ENCODE measurements at regions not wholly inside any gene's neighbourhood (a gene's known extent, or its start where the extent isn't known, plus 50 kb on each side); places are given as distances from the start of the nearest gene placed in this dataset.
"Not testable (repeated sequence)": the region's sequence is repeated elsewhere in the genome, so short reads cannot be mapped to it uniquely, and the experiment has no call there.

DNA sequence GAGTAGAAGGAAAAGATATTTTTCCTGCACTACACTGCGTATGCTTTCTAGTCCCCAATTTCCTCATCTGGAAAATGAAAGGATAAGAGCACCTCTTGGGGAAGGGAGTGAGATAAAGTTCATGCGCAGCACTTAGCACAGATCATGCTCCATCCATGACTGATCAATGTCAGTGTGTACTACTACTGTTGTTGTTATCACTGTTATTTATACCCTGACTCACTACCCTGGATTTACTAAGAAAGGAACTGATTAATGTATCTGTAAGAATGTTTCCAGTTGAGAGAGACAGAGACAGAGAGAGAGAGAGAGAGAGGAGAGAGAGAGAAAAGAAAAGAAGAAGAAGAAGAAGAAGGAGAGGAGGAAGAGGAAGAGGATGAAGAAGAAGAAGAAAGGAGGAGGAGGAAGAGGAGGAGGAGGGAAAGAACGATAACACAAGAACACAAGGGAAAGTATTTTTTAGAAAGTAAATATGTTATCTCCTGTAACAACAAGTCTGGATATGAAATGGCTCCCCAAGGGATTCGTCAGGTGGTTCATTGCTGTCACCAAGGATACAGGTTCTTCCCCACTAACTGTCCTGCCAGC is 212.2 kb upstream of the PROK2 start:
- DNase-seq: no peak

DNA sequence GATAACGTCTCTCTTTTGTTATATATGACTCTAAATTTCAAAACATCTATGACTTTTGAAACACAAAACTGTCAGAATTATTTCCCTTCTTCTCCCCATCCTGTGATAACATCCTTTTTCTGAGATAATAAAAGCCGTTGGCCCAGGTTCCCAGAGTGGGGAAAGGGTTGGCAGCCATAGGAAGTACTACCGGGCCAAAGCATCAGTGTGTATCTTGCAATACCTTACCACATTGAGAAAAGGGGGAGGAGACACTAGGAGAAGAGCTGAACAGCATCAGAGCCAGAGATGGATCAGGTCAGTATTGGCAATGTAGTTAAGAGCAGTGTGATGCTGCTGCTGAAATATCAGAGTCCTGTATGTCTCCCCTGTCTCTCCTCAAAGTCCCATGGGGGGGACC is 210.0 kb upstream of the PROK2 start:
- DNase-seq: no peak

DNA sequence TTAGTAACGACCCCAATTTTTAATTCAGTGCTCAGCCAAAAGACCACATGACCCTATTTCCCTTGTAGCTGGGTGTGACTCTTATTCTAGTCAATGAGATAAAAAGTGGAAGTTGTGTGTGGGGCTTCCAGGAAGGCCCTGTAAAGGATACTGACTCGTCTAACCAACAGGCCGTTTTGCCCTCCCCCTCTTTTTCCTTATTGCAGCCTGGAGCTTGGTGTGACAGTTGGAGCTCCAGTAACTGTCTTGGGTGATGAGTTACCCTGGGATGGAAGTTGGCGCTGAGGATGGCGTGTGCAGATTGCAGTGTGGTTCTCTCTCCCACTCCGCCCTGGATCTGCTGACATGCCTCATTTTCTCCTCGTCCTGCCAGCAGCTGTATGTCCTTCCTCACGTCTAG is 209.3 kb upstream of the PROK2 start:
- no peak for DNase-seq

DNA sequence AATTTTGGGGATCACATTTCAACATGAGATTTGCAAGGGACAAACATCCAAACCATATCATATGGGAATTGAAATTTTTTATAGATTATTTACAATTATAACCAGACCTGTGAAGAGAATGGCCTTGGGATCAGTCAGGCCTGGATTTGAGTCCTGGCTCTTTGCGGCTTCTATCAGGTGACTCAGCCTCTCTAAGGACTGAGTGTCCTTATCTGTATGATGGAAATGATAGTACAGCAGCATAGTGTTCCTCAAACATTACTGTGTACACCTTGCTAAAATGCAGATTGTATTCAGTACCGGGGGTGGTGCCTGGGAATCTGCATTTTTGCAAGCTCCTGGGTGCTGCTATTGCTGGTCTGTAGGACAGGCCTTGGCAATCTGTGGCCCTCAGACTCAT is 206.7 kb upstream of the PROK2 start:
- no peak for DNase-seq

DNA sequence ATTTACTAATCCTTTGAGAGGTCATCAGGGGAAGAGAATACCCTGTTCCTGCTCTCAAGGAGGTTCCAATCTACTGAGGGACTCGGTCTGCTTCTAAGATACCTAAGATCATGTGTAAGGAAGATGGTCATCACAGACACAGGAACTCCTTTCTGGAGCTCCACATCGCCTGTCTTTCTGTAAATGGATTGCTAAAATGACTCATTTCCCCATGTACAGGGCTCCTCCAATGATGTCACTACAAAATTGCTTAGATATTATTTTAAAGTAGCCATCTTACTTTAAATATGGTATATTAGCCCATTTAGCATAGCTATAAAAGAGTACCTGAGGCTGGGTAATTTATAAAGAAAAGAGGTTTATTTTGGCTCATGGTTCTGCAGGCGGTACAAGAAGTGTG is 206.1 kb upstream of the PROK2 start:
- DNase-seq: no peak

DNA sequence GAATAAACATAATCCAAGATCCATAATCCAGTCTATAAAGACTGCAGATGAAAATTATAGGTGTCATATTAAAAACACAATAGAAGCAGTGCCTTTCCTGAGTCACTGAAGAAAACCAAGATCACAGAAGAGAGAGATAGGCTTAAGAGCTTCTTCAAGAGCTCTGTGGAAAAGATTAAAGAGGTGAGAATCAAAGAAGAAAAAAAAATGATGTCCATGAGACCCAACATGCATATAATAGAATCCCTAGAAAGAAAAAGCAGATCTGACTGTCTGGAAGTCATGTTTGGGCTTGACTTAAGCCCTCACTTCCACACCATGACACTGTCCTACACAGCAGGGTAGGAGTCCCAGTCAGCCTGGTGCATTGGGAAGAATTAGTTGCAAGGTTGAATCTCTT is 205.6 kb upstream of the PROK2 start:
- DNase-seq: no peak

DNA sequence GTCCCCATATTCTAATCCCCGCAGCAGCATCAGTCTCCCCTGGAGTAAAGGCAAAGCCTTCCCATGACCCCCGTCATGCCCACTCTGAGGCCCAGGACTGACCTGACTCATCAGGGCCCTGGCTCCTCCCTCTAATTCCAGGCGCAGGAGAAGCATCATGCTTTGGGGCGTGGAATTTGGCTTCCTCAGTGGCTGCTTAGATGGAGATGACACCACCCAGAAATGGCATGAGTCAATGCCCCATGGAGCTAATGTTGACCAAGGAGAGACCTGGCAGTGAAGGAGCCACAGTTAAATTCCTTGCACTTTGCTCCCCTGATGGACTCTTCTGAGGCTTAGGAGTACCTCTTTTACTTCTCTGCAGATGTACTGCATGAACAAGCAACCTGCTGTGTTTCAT is 204.2 kb upstream of the PROK2 start:
- no peak for DNase-seq

DNA sequence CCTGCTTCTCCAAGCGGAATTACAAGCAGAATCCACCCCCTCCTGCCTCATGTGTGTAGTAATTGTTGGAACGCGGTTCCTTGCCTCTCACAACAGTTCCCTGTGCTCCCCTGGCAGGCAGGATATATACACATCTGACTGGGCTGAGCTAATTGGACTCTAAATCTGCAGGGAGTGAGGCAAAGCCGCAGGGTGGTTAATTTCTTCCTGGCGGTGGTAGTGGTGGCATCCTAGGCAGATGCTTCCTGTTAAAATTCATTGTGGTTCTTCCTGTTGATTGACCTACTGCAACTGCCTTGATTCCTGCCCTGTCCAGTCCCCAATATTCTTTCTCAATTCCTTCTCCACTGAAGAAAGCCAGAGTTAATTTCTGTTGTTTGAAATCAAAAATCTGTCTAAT is 202.9 kb upstream of the PROK2 start:
- peak; percentile 51 for DNase-seq

DNA sequence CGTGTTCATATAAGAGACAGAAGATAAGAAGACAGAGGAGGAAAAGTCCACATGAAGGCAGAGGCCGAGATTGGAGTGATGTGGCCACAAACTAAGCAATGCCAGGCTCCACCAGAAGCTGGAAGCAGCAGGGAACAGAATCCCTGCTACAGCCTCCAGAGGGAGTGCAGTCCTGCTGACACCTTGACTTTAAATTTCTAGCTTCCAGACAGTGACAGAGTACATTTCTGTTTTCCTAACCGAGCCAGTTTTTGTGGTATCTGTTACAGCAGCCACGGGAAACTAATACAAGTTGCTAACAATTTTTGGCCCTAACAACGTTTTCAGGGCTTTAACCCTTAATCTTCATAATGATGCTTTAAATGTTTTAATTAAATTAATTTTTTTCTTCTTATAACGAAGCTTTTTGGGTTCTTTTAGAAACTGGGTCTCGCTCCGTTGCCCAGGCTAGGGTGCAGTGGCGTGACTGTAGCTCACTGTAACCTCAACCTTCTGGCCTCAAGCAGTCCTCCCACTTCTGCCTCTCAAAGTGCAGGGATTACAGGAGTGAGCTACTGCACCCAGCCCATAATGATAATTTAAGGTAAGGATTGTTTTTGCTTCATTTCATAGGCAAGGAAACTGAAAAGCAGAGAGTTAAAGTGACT is 202.3 kb upstream of the PROK2 start:
- DNase-seq: no peak

DNA sequence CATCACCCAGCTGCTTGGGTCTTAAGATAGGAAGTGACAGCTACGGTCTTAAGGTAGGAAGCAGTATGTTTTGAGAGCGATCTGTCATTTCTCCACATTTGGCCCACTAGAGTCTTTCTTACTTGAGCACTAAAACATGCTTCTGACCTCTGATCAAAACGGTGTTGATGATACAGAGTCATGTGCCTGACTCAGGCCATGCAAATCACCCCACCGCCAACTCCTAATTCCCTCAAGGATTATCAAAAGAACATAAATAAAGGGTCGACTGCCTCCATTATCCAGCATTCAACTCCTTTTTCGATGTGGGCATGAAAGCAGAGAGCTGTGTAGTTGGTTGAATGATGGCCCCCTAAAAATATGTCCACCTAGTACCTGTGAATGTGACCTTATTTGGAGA is 201.7 kb upstream of the PROK2 start:
- DNase-seq: no peak

DNA sequence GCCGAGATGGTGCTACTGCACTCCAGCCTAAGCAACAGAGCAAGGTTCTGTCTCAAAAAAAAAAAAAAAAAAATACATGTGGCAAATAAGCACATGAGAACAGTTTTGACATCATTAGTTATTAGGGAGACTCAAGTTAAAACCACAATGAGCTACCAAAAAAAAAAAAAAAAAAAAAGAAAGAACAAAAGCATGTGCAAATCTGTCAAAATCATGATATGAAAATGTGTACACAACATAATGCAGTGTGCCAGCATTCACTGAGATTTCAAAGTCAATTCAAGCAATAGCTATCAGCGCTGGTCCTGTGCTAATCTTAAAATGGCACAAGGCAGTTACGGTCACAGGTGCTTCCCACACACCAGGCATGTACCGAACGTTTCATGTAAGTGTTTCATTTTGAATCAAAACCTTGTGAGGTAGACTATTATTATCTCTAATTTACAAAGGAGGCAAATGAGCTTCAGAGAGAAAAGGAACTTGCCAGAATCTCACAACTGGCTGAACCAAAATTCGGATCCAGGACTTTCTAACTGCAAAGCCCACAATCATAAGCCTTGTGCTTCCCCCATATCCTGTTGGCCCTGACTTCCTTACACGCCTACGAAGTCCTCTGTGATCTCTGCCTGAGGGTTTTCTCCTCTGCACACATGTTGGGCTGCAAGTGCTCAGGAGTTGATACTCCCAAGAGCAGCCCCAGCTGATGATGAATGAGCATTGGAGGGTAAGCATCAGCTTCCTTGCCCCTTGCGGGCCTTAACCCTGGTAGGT is 200.1 kb upstream of the PROK2 start:
- no peak for DNase-seq

DNA sequence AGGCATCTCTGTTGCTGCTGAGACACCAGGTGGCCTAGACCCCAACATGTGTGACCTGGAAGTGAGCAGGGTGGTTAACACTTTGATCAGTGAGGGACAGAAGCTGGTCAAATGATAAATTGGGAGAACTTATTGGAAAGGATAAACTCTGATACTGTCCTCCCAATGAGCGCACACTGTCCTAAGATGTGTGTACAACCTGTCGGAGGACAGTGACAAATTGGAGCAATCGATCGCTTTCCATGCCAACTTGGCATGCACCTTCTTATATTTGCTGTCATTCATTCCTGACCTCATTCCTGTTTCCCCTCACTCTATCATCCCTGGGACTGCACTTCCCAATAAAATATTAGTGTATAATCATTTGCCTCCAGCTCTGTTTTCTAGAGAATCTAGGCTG is 198.7 kb upstream of the PROK2 start:
- DNase-seq: no peak

DNA sequence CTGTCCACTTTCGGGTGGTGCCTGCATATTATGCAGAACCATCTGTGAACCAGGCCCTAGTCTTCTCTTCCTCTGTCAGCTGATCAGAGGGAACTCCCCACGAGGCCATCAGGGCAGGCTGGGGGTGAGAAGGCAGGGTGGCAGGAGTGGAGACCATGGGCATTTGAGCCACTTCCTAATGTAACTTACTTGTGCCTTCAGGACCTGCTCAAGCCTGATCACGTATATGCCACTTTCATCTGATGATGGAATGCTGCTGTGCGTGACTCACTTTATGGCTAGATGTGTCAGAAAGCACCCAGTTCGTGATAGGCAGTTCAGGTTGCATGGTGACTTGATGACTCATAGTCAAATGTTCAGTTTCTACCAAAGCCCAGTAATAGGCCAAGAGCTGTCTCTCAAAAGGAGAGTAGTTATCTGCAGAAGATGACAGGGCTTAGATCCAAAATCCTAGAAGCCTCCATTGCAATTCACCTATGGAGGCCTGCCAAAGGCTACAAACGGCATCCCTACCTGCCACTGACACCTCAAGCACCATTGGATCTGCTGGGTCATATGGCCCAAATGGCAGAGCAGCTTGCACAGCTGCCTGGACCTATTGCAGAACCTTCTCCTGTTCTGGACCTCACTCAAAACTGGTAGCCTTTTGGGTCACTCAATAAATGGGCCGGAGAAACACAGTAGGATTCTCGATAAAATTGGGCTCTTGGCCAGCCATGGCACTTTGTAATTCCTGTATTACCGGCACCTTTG is 197.7 kb upstream of the PROK2 start:
- DNase-seq: not testable (repeated sequence)

DNA sequence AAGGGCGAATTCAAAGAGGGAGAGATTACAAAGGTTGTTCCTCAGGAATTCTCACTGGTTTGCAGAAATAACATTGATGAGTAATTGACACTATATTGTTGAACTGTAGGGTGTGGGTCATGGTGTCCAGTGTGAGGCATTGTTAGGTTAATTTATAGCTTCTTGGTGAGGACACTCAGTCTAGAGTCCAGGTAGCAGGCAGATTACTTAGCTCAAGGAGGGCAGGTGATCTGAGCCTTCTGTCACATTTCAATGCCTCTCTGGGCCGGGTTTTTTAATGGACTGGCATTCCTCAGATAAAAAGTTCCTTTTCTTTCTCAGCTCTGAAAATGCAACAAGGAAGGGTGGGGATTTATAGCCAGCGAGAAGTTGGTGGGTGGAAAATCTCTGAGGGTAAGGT is 194.2 kb upstream of the PROK2 start:
- DNase-seq: no peak

DNA sequence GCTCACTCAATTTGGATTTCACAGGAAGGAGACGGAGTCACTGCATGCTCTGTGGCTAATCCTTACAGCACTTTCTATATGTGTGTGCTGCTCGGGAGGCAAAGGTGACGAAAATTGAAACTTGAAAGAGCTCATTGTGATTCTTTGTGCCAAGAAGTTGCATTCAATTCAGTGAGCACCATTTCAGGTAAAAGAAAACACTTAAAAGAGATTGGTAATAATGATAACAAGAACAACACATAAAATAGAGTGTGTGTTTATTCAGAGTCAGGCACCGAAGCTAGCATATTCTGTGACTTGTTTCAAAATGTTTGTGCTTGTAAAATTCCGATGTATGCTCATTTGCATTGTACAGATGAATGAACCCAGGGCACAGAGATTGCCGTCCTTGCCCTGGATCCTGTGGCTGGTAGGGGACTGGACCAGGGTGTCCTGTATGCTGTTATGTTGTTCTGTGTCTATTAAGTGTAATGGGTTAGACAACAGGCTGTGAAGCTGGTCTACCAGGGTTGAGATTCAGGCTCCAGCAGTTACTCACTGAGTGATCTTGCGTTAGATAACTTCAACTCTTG is 193.3 kb upstream of the PROK2 start:
- DNase-seq: no peak

DNA sequence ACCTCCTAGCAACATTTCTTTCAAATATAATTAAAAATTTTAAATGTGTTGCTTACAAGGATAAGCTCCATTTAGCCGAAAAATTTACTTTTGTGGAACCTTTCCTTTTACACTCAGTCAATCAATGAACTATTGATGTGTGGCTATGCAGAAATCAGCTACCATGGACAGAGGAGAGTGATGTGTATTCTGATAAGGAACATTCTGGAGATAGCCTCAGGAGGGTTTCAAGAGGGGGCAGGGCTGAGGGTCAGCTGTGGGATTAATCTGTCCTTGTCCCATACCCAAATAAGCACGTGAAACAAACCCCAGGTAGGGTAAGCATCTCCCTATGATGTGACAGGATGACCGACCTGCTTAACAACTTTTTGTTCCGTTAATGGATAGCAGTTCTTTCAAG is 192.6 kb upstream of the PROK2 start:
- no peak for DNase-seq

DNA sequence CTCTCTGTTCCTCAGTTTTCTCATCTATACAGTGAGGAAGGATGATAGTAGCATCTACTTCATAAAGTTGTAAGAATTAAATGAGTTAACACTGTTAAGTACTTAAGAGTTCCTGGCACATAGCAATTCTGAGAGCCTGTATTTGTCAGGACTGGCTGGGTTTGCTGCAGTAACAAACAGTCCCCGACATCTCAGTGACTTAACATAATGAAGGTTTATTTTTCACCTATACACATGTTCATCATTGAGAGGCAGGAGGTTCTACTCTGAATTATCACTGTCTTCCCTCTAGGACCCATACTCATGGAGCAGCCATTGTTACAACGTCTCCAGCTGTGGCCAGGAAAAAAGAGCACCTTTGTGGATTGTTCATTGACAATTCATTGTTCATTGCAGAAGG is 190.6 kb upstream of the PROK2 start:
- DNase-seq: no peak

DNA sequence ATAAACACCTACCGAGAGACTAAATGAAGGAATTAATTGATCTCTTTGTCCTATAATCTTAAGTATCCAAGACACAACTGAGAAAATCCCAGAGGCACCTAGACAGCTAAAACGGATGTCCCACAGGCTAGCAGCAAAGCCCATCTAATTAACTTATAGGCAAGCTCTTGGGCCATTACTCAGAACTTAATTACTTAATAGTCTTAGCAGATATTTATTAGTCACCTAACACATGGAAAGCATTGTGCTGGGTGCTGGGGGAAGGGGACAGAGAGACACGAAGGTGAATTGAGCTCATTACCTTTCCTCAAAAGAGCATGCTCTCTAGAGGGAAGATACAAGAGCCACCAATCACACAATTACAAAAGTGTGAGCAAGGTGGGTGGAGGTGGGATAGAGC is 189.8 kb upstream of the PROK2 start:
- DNase-seq: no peak

DNA sequence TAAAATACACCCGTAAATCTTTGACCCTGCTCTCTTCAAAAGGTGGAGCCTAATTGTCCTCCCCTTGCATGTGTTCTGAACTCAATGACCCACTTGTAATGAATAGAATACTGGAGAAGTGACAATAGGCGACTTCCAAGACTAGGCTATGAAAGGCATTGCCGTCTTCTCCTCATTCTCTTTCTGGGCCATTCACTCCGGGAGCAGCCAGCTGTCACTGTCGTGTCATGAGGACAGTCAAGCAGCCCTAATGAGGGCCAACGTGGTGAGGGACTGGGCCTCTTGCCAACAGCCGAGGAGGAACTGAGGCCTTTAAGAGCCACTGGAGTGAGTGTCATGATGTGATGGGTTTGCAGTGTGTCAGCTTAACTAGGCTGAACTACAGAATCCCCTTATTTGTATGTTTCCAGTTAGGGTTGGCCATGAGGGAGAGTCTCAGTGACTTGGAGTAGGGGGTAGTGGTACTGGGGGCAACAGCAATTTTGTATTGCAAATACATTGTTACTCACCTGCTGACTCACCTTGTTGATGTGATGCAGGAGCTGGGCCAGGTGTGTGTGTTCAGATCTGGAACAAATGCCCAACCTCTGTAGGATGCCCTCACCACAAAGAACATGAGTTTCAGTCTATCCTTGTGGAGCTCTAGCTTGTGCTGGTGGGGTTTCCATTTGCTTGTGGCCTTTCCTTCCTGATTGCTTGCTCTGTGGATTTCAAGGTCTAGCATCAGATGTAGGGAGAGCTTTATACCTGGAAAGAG is 188.5 kb upstream of the PROK2 start:
- no peak for DNase-seq

DNA sequence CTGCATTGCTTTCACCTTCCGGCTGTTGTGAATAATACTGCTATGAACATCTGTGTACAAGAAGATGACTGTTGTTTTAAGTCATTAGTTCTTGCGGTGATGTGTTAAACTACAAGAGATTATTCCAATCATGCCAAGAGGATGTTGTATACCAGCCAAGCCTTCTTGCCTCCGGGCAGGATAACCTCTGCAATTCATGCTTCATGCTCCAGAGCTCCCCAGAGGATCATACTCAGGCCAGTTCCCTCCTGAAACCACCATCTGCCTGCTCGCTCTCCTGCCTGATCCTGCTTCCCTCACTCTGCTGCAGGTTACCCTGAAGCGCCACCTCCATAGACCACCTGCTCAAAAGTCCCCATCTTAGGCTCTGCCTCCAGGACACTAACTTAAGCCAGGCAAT is 187.1 kb upstream of the PROK2 start:
- DNase-seq: no peak

DNA sequence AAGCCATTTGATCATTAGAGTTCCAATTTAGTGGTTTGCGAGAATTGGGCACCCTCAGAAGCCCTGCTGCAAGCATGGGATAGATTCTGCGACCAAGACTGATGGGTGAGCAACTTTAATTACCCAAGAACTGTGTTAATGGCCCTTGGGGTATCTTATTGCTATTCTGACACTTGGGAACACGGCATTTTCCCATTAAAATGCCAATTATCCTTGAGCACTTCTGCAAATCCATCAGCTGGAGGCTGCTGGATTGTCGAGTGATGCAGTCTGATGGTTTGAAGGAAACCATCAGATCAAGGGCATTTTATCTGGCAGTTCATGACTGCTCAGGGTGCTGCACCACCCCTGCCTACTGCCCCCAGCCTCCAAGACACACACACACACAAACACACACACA is 183.6 kb upstream of the PROK2 start:
- no peak for DNase-seq

DNA sequence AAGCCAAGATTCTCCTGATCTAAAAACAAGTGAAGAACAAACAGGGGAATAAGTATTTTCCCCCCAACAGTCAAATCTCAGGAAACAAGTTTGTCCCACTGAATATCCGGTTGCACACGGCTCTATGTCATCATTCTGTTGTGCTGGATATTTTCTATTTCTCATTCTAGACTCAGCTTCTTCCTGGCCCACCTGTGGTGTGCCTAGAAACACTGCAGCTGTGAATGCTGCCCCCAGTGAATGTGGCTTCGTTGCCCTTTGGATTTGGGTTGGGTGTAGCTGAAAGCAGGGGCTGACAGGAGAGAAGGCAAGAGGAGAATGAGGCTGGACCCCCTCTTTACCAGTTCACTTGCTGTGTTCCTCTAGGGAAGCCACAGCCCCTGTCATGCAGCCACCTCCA is 181.2 kb upstream of the PROK2 start:
- no peak for DNase-seq

DNA sequence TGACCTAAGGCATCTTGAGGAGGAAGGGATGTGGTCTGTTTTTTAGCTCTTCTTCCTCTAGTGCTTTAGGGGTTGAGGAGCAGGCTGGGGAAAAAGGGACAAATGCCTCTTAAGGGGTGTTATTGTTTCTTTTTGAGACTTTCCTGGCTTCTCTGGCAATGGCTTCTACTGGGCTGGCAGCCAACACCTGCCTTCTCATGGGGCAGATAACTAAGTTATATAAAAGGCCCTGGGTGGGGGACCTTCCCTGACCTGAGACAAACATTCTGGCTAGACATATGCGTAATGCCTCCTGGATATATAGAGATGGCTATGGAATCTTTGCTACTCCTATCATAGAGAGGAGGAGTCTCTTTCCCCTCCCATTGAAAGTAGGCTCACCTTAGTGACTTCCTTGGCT is 179.2 kb upstream of the PROK2 start:
- no peak for DNase-seq
